Transverse colon (tissue), 4 donors: ENCODE measurements at regions not wholly inside any gene's neighbourhood (a gene's known extent, or its start where the extent isn't known, plus 50 kb on each side); places are given as distances from the start of the nearest gene placed in this dataset.

Experiments
- DNase-seq: peaks from one replicate; pipeline ENCODE4 v3.0.0-alpha.2; 2019
- H3K27ac ChIP-seq, 4 donors: fragments of 200-600 bp; sonication (generic); 2 replicates each; pipeline ENCODE4 v1.5.1; 2016 to 2018; ENCODE audit warnings: inconsistent platforms in 4 of 4
- H3K27me3 ChIP-seq: fragments of 200-600 bp; sonication (generic); 2 replicates; pipeline ENCODE4 v1.5.1; 2017; ENCODE audit warnings: inconsistent platforms
- H3K36me3 ChIP-seq, 4 donors: fragments of 200-600 bp; sonication (generic); 2 replicates each; pipeline ENCODE4 v1.5.1; 2017 to 2019; ENCODE audit warnings: inconsistent platforms in 4 of 4
- H3K4me1 ChIP-seq, 4 donors: fragments of 200-600 bp; sonication (generic); 2 replicates each; pipeline ENCODE4 v1.5.1; 2017 to 2020; ENCODE audit warnings: inconsistent platforms in 4 of 4
- H3K4me3 ChIP-seq, 4 donors: fragments of 200-600 bp; sonication (generic); 1 replicate in 1 of 4; 2 replicates in 3 of 4; pipeline versions ENCODE4 v1.5.1 to v1.6.1; 2017 to 2019; ENCODE audit warnings: inconsistent platforms in 4 of 4
- H3K9me3 ChIP-seq, 2 donors: fragments of 200-600 bp; sonication (generic); 2 replicates each; pipeline ENCODE4 v1.5.1; 2017 to 2019; ENCODE audit warnings: inconsistent platforms in 2 of 2
- EP300 ChIP-seq: sonication (generic); formaldehyde crosslinking; IDR thresholded peaks from one replicate; pipeline ENCODE4 v1.6.1; 2017; ENCODE audit warnings: antibody characterized with exemption, low read depth
- POLR2A ChIP-seq: fragments of 450-650 bp; IDR thresholded peaks from one replicate; pipeline ENCODE4 v1.6.1; 2016; ENCODE audit warnings: antibody characterized with exemption, mild to moderate bottlenecking, moderate library complexity
- POLR2AphosphoS5 ChIP-seq, 3 donors: sonication (generic); formaldehyde crosslinking; IDR thresholded peaks; one replicate each; pipeline ENCODE4 v1.6.1; 2016; ENCODE audit warnings: antibody characterized with exemption in 3 of 3
- WGBS, 2 donors: methylation state at CpG; one replicate each; pipeline ENCODE4 v1.1.5; 2018; ENCODE audit warnings: low coverage in 1 of 2; 5-methylcytosine and 5-hydroxymethylcytosine counted together
- in situ Hi-C, 4 donors: fragments of 200-750 bp; cut with MboI; loops; one replicate each; pipeline versions ENCODE4 v1.15.0 to v1.15.1; 2017; ENCODE audit warnings: low sequenced_read_pairs in 3 of 4, low pct_ligation_motif_present in 1 of 4, low pct_unique_long_range_greater_than_20kb in 1 of 4
- intact Hi-C: fragments of 100-400 bp; cut with DNase I; formaldehyde crosslinking; loops from one replicate; pipeline ENCODE4 v1.15.1; 2023; ENCODE audit warnings: low total_unique reads
- TF ChIP-seq, protein P1 (sequence below), 5 experiments: fragments of 200-600 bp in 3 of 5; fragments of 450-650 bp in 2 of 5; sonication (generic) in 3 of 5; IDR thresholded peaks; 1 replicate in 2 of 5; 2 replicates in 3 of 5; pipeline ENCODE4 v1.5.1; 2016 to 2017; ENCODE audit warnings: antibody characterized with exemption in 5 of 5, inconsistent platforms in 3 of 5, mild to moderate bottlenecking in 2 of 5, moderate library complexity in 1 of 5

DNA sequence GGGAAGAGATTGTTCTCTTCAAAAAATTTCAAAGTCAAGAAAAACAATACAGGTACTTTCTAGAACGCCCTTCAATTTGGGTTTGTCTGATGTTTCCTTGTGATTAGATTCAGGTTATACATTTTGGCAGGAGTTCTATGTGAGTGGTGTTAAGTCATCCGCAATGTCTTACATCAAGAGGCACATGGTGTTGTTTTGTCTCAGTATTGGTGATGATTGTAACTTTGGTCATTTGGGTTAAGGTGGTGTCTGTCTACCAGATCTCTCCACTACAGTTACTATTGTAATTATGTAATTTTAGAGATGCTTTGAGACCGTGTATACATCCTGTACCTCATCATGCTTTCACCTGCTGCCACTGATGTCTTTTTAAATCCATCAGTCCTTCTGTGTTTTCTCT lies 60.3 kb downstream of the TET3 start:
- in situ Hi-C loops: no loop called here
- Histone ChIP-seq H3K4me3 (no peak overlapping the region), H3K4me1 (no peaks in the 10 kb centered on the region), H3K36me3 (no peaks in the 10 kb centered on the region), H3K27ac (no peak overlapping the region), H3K27me3 (no peaks in the 10 kb centered on the region), H3K9me3 (no peaks in the 10 kb centered on the region)
- DNase-seq: no peak
- WGBS, 2 donors: 94 to 100% methylated on average over 2 to 3 of the region's 3 CpGs
- intact Hi-C loops: no loop called here
- TF ChIP-seq EP300 (no peak), POLR2A (no peak), POLR2AphosphoS5 (IDR thresholded peaks at IDR 0.05) (no peak)

DNA sequence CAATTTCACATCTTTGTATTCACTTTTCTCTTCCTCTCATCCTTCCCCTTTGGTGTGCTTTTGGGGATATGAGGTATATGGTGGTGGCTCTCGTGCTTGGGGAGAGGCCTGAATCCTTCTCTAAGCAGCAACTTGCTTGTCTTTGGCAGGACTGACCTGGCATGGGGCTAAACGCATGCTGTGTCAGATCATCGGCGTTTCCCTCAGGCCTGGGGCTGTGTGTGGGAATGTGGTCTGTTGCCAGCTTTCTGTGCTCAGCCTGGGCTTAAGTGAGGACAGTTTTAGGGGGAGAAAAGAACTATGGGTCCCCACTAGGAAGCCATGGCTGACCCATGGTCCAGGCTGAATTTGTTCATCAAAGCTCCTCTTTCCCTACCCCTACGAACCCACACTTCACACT lies 60.7 kb downstream of the TET3 start:
- Histone ChIP-seq H3K36me3 (no peaks in the 10 kb centered on the region), H3K4me3 (no peak overlapping the region), H3K9me3 (no peaks in the 10 kb centered on the region), H3K27ac (no peak overlapping the region), H3K27me3 (no peaks in the 10 kb centered on the region), H3K4me1 (no peaks in the 10 kb centered on the region)
- no peak for TF ChIP-seq POLR2A
- no peak for TF ChIP-seq EP300
- in situ Hi-C loops: no loop called here
- DNase-seq: no peak
- 60 to 76% methylated on average over 1 to 5 of the region's 5 CpGs for WGBS, 2 donors
- intact Hi-C loops: no loop called here

DNA sequence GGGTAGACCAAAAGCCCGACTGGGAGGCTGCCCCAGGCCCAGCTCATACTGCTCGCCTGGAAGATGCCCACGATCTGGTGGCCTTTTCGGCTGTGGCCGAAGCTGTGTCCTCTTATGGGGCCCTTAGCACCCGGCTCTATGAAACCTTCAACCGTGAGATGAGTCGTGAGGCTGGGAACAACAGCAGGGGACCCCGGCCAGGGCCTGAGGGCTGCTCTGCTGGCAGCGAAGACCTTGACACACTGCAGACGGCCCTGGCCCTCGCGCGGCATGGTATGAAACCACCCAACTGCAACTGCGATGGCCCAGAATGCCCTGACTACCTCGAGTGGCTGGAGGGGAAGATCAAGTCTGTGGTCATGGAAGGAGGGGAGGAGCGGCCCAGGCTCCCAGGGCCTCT lies 61.7 kb downstream of the TET3 start:
- DNase-seq: no peak
- Histone ChIP-seq H3K27me3 (no peaks in the 10 kb centered on the region), H3K4me1 (no peaks in the 10 kb centered on the region), H3K4me3 (no peak overlapping the region), H3K27ac (no peak overlapping the region), H3K9me3 (no peaks in the 10 kb centered on the region), H3K36me3 (no peaks in the 10 kb centered on the region)
- 92% methylated on average over 17 of the region's 17 CpGs; no CpG with 5 or more reads in 1 of the 2 donors for WGBS, 2 donors
- intact Hi-C loops: no loop called here
- in situ Hi-C loops: no loop called here
- TF ChIP-seq POLR2AphosphoS5 (IDR thresholded peaks at IDR 0.05) (no peak), POLR2A (no peak), EP300 (no peak)
- TF ChIP-seq, protein P1, sequence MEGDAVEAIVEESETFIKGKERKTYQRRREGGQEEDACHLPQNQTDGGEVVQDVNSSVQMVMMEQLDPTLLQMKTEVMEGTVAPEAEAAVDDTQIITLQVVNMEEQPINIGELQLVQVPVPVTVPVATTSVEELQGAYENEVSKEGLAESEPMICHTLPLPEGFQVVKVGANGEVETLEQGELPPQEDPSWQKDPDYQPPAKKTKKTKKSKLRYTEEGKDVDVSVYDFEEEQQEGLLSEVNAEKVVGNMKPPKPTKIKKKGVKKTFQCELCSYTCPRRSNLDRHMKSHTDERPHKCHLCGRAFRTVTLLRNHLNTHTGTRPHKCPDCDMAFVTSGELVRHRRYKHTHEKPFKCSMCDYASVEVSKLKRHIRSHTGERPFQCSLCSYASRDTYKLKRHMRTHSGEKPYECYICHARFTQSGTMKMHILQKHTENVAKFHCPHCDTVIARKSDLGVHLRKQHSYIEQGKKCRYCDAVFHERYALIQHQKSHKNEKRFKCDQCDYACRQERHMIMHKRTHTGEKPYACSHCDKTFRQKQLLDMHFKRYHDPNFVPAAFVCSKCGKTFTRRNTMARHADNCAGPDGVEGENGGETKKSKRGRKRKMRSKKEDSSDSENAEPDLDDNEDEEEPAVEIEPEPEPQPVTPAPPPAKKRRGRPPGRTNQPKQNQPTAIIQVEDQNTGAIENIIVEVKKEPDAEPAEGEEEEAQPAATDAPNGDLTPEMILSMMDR (IDR thresholded peaks at IDR 0.05): no peak

DNA sequence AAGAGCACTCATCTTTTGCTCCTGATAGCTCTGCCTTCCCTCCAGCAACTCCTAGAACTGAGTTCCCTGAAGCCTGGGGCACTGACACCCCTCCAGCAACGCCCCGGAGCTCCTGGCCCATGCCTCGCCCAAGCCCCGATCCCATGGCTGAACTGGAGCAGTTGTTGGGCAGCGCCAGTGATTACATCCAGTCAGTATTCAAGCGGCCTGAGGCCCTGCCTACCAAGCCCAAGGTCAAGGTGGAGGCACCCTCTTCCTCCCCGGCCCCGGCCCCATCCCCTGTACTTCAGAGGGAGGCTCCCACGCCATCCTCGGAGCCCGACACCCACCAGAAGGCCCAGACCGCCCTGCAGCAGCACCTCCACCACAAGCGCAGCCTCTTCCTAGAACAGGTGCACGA lies 62.4 kb downstream of the TET3 start:
- Histone ChIP-seq H3K4me3 (no peak overlapping the region), H3K27me3 (no peaks in the 10 kb centered on the region), H3K36me3 (no peaks in the 10 kb centered on the region), H3K4me1 (no peaks in the 10 kb centered on the region), H3K27ac (no peak overlapping the region), H3K9me3 (no peaks in the 10 kb centered on the region)
- WGBS, 2 donors: 96% methylated on average over 14 of the region's 14 CpGs; no CpG with 5 or more reads in 1 of the 2 donors
- in situ Hi-C loops: no loop called here
- TF ChIP-seq POLR2AphosphoS5 (IDR thresholded peaks at IDR 0.05): no peak
- TF ChIP-seq, protein P1 (IDR thresholded peaks at IDR 0.05): no peak
- no peak for TF ChIP-seq POLR2A
- TF ChIP-seq EP300: no peak
- intact Hi-C loops: no loop called here
- DNase-seq: no peak

DNA sequence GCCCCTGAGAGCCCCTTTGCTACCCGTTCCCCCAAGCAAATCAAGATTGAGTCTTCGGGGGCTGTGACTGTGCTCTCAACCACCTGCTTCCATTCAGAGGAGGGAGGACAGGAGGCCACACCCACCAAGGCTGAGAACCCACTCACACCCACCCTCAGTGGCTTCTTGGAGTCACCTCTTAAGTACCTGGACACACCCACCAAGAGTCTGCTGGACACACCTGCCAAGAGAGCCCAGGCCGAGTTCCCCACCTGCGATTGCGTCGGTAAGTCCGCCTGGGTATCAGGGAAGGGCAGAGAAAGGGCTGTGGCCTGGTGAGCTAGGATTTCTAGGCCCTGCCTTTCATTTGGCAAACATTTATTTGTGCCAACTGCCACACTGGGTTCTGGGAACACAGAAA lies 63.4 kb downstream of the TET3 start:
- no peaks in the 10 kb centered on the region for H3K36me3 ChIP-seq
- H3K4me3 ChIP-seq: no peak overlapping the region
- WGBS, 2 donors: 98% methylated on average over 7 of the region's 7 CpGs; no CpG with 5 or more reads in 1 of the 2 donors
- intact Hi-C loops (no loop called here), in situ Hi-C loops (no loop called here)
- no peak for DNase-seq
- no peaks in the 10 kb centered on the region for H3K4me1 ChIP-seq
- H3K9me3 ChIP-seq: no peaks in the 10 kb centered on the region
- TF ChIP-seq POLR2A (no peak), EP300 (no peak)
- no peaks in the 10 kb centered on the region for H3K27me3 ChIP-seq
- no peak overlapping the region for H3K27ac ChIP-seq
